HPDE6-E6E7 (cell line): ENCODE measurements at regions not wholly inside any gene's neighbourhood (a gene's known extent, or its start where the extent isn't known, plus 50 kb on each side); places are given as distances from the start of the nearest gene placed in this dataset.

Source experiments
- DNase-seq: peaks from one replicate; pipeline ENCODE4 v3.0.0; 2011; ENCODE audit warnings: missing footprints; ENCODE audit errors: extremely low spot score

GRCh38 chr4:11342401-11342800 is 86.3 kb downstream of the HS3ST1 start:
- DNase-seq, result no peak

GRCh38 chr4:11341337-11342043 is 87.2 kb downstream of the HS3ST1 start:
- no peak for DNase-seq

GRCh38 chr4:11338956-11339782 is 89.5 kb downstream of the HS3ST1 start:
- DNase-seq, result no peak

GRCh38 chr4:11337287-11337686 is 91.4 kb downstream of the HS3ST1 start:
- no peak for DNase-seq

GRCh38 chr4:11336435-11336834 is 92.3 kb downstream of the HS3ST1 start:
- DNase-seq, result no peak

- no peak for DNase-seq
Observed at GRCh38 chr4:11334887-11335286, 93.8 kb downstream of the HS3ST1 start.

- no peak for DNase-seq
Observed at GRCh38 chr4:11328401-11328800, 100.3 kb downstream of the HS3ST1 start.

- DNase-seq, result no peak
Observed at GRCh38 chr4:11326021-11326420, 102.7 kb downstream of the HS3ST1 start.

GRCh38 chr4:11323771-11324170 is 104.9 kb downstream of the HS3ST1 start:
- DNase-seq, result no peak

- DNase-seq, result no peak
Observed at GRCh38 chr4:11313157-11313943, 115.3 kb downstream of the HS3ST1 start.

GRCh38 chr4:11312389-11312788 is 116.3 kb downstream of the HS3ST1 start:
- DNase-seq, result no peak

- no peak for DNase-seq
Observed at GRCh38 chr4:11301075-11301660, 127.5 kb downstream of the HS3ST1 start.

GRCh38 chr4:11299836-11300235 is 128.9 kb downstream of the HS3ST1 start:
- no peak for DNase-seq

GRCh38 chr4:11299016-11299415 is 129.7 kb downstream of the HS3ST1 start:
- no peak for DNase-seq

- no peak for DNase-seq
Observed at GRCh38 chr4:11298451-11298850, 130.2 kb downstream of the HS3ST1 start.

GRCh38 chr4:11297627-11298026 is 131.1 kb downstream of the HS3ST1 start:
- DNase-seq, result no peak

- DNase-seq, result peak; percentile 34
Observed at GRCh38 chr4:11297201-11297600, 131.5 kb downstream of the HS3ST1 start.

GRCh38 chr4:11293866-11294265 is 134.8 kb downstream of the HS3ST1 start:
- DNase-seq, result no peak

GRCh38 chr4:11287055-11287454 is 141.6 kb downstream of the HS3ST1 start:
- no peak for DNase-seq

- no peak for DNase-seq
Observed at GRCh38 chr4:11286533-11286932, 142.2 kb downstream of the HS3ST1 start.

GRCh38 chr4:11281720-11282119 is 147.0 kb downstream of the HS3ST1 start:
- DNase-seq, result no peak

GRCh38 chr4:11271263-11271662 is 157.4 kb downstream of the HS3ST1 start:
- DNase-seq, result no peak
